Ovary (tissue), 7 donors: ENCODE measurements at regions not wholly inside any gene's neighbourhood (a gene's known extent, or its start where the extent isn't known, plus 50 kb on each side); places are given as distances from the start of the nearest gene placed in this dataset.

Experiments used
- DNase-seq, 5 donors: peaks; one replicate each; pipeline ENCODE4 v3.0.0-alpha.2; 2019 to 2020
- H3K27ac ChIP-seq, 2 donors: fragments of 200-600 bp; one replicate each; pipeline versions ENCODE4 v1.5.1 to v1.8.0; 2019 to 2022
- H3K27me3 ChIP-seq: fragments of 200-600 bp; one replicate; pipeline ENCODE4 v1.8.0; 2022
- H3K36me3 ChIP-seq: fragments of 200-600 bp; sonication (generic); one replicate; pipeline ENCODE4 v1.5.1; 2019
- H3K4me1 ChIP-seq: one replicate; pipeline ENCODE4 v1.8.1; 2013; ENCODE audit warnings: mild to moderate bottlenecking, moderate library complexity; ENCODE audit not compliant: insufficient read depth
- H3K4me3 ChIP-seq: fragments of 200-600 bp; sonication (generic); one replicate; pipeline ENCODE4 v1.5.1; 2017
- H3K9me3 ChIP-seq, 2 donors: fragments of 200-600 bp in 1 of 2; sonication (generic) in 1 of 2; one replicate each; pipeline versions ENCODE4 v1.5.1 to v1.8.1; 2013 to 2019; ENCODE audit warnings: mild to moderate bottlenecking in 1 of 2, moderate library complexity in 1 of 2
- EP300 ChIP-seq: sonication (generic); formaldehyde crosslinking; IDR thresholded peaks from one replicate; pipeline ENCODE4 v1.6.1; 2017; ENCODE audit warnings: antibody characterized with exemption
- POLR2A ChIP-seq: fragments of 450-650 bp; IDR thresholded peaks from one replicate; pipeline ENCODE4 v1.6.1; 2017; ENCODE audit warnings: antibody characterized with exemption, mild to moderate bottlenecking, moderate library complexity
- WGBS, 3 donors: extraction: QIAGEN DNeasy Blood & Tissue Kit in 1 of 3; methylation state at CpG; one replicate each; pipeline versions ENCODE4 v1.1.5 to v1.1.7; 2013 to 2017; 5-methylcytosine and 5-hydroxymethylcytosine counted together
- intact Hi-C, 4 donors: fragments of 100-400 bp; cut with DNase I; formaldehyde crosslinking; loops; one replicate each; pipeline versions ENCODE4 v1.11.0 to v1.15.1; 2022 to 2023
- TF ChIP-seq, protein P1 (sequence below), 3 donors: fragments of 450-650 bp in 2 of 3; fragments of 200-600 bp in 1 of 3; IDR thresholded peaks; one replicate each; pipeline versions ENCODE4 v1.5.1 to v1.8.0; 2016 to 2022; ENCODE audit warnings: antibody characterized with exemption in 3 of 3, mild to moderate bottlenecking in 1 of 3
- donor health status: DM: no; HTN: no; CAD: no; lungs with moderate emphysema.
- donor health status: DM: no; HTN: no; CAD: no.
- donor health status: Bipolar disorder and iron deficiency.
- donor health status: DM: no; HTN: no; CAD: no.
- donor health status: DM: yes; HTN: yes; CAD: no.

- Histone ChIP-seq H3K27me3 (no peaks in the 10 kb centered on the region), H3K4me1 (no peaks in the 10 kb centered on the region), H3K4me3 (no peak overlapping the region), H3K36me3 (no peaks in the 10 kb centered on the region), H3K27ac (no peak overlapping the region), H3K9me3 (no peaks in the 10 kb centered on the region)
- intact Hi-C loops, result no loop called here
- peak in 3 of 5 donors; percentile 13 to 56 (median 26) for DNase-seq
- no peak for TF ChIP-seq POLR2A
- no peak for TF ChIP-seq EP300
- TF ChIP-seq, protein P1, sequence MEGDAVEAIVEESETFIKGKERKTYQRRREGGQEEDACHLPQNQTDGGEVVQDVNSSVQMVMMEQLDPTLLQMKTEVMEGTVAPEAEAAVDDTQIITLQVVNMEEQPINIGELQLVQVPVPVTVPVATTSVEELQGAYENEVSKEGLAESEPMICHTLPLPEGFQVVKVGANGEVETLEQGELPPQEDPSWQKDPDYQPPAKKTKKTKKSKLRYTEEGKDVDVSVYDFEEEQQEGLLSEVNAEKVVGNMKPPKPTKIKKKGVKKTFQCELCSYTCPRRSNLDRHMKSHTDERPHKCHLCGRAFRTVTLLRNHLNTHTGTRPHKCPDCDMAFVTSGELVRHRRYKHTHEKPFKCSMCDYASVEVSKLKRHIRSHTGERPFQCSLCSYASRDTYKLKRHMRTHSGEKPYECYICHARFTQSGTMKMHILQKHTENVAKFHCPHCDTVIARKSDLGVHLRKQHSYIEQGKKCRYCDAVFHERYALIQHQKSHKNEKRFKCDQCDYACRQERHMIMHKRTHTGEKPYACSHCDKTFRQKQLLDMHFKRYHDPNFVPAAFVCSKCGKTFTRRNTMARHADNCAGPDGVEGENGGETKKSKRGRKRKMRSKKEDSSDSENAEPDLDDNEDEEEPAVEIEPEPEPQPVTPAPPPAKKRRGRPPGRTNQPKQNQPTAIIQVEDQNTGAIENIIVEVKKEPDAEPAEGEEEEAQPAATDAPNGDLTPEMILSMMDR (IDR thresholded peaks at IDR 0.05), result no peak
- 6 to 23% (median 9%) methylated on average over 3 of the region's 3 CpGs for WGBS, 3 donors
Observed at GRCh38 chr6:137933696-137934095, 66.6 kb downstream of the TNFAIP3 start.

GRCh38 chr6:137936798-137937197 lies 69.7 kb downstream of the TNFAIP3 start:
- DNase-seq, result no peak
- H3K27me3 ChIP-seq, result no peaks in the 10 kb centered on the region
- H3K4me3 ChIP-seq, result no peak overlapping the region
- H3K27ac ChIP-seq, result no peak overlapping the region
- no peaks in the 10 kb centered on the region for H3K4me1 ChIP-seq
- no peak for TF ChIP-seq POLR2A
- no peak for TF ChIP-seq EP300
- TF ChIP-seq, protein P1 (IDR thresholded peaks at IDR 0.05), result no peak
- no peaks in the 10 kb centered on the region for H3K36me3 ChIP-seq
- H3K9me3 ChIP-seq, result no peaks in the 10 kb centered on the region
- intact Hi-C loops, result no loop called here

DNA sequence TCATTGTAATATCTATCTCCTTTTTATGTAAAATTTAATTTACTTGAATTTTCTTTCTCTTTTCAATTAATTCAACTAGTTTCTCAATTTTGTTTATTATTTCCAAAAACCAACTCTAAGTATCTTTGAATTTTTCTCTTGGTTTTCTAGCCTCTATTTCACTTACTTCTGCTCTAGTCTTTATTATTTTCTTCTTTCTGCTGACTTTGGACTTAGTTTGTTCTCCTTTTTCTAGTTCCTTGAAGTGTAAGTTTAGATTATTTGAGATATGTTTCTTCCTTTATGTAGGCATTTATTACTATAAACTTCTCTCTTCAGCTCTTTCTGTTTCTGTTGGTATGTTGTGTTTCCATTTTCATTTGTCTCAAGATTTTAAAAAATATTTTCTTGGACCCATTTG lies 70.8 kb downstream of the TNFAIP3 start:
- TF ChIP-seq POLR2A, result no peak
- TF ChIP-seq, protein P1 (IDR thresholded peaks at IDR 0.05), result no peak
- no peak for TF ChIP-seq EP300
- H3K27me3 ChIP-seq, result no peaks in the 10 kb centered on the region
- no peak overlapping the region for H3K4me3 ChIP-seq
- DNase-seq, result no peak
- no peaks in the 10 kb centered on the region for H3K9me3 ChIP-seq
- H3K36me3 ChIP-seq, result no peaks in the 10 kb centered on the region
- no peaks in the 10 kb centered on the region for H3K4me1 ChIP-seq
- intact Hi-C loops, result no loop called here
- H3K27ac ChIP-seq, result no peak overlapping the region

- WGBS, 3 donors, result 92 to 97% (median 96%) methylated on average over 1 of the region's 1 CpG
- intact Hi-C loops, result no loop called here
- DNase-seq, result no peak
Observed at GRCh38 chr6:137938770-137939379, 71.8 kb downstream of the TNFAIP3 start.

More at GRCh38 chr6:137938770-137939379, 71.8 kb downstream of the TNFAIP3 start:
- H3K4me1 ChIP-seq, result no peaks in the 10 kb centered on the region
- no peak overlapping the region for H3K27ac ChIP-seq
- no peak overlapping the region for H3K4me3 ChIP-seq
- no peak for TF ChIP-seq POLR2A
- TF ChIP-seq, protein P1 (IDR thresholded peaks at IDR 0.05), result no peak
- TF ChIP-seq EP300, result no peak
- no peaks in the 10 kb centered on the region for H3K36me3 ChIP-seq
- H3K27me3 ChIP-seq, result no peaks in the 10 kb centered on the region
- H3K9me3 ChIP-seq, result no peaks in the 10 kb centered on the region
